Pancreas (tissue), 10 donors: ENCODE measurements at regions not wholly inside any gene's neighbourhood (a gene's known extent, or its start where the extent isn't known, plus 50 kb on each side); places are given as distances from the start of the nearest gene placed in this dataset.

Experiments
- ATAC-seq, 4 donors: fragments of 200-7000 bp; cut with Tn5 transposase; one replicate each; pipeline versions ENCODE4 v1.8.0 to v1.9.1; 2020; ENCODE audit warnings: mild to moderate bottlenecking in 4 of 4, moderate library complexity in 4 of 4
- DNase-seq, 6 donors: peaks; one replicate each; pipeline ENCODE4 v3.0.0-alpha.2; 2020
- FAIRE-seq: peaks from 2 replicates; lab custom pipeline; 2012; peaks lifted over from hg19 to GRCh38; lab: Jason Lieb, UNC
- H3K27ac ChIP-seq, 4 donors: fragments of 200-600 bp; sonication (generic); 1 replicate in 3 of 4; 2 replicates in 1 of 4; pipeline versions ENCODE4 v1.5.0 to v1.8.0; 2020
- H3K27me3 ChIP-seq, 4 donors: fragments of 200-600 bp; one replicate each; pipeline ENCODE4 v1.8.0; 2021
- H3K36me3 ChIP-seq, 3 donors: fragments of 200-600 bp; sonication (generic) in 1 of 3; one replicate each; pipeline versions ENCODE4 v1.5.0 to v1.8.0; 2020 to 2021
- H3K4me1 ChIP-seq, 3 donors: fragments of 200-600 bp; one replicate each; pipeline ENCODE4 v1.8.0; 2021
- H3K4me3 ChIP-seq, 4 donors: fragments of 200-600 bp; sonication (generic) in 2 of 4; one replicate each; pipeline versions ENCODE4 v1.5.0 to v1.8.0; 2020 to 2021
- H3K9me3 ChIP-seq, 4 donors: fragments of 200-600 bp; one replicate each; pipeline ENCODE4 v1.8.0; 2021
- whole genome bisulfite sequencing, 2 donors: extraction: QIAGEN DNeasy Blood & Tissue Kit; methylation state at CpG; one replicate each; pipeline ENCODE4 v1.1.7; 2013; 5-methylcytosine and 5-hydroxymethylcytosine counted together
- intact Hi-C, 3 donors: fragments of 100-400 bp; cut with DNase I; formaldehyde crosslinking; loops; one replicate each; pipeline versions ENCODE4 v1.11.1 to v1.14.2; 2022
- TF ChIP-seq, protein P1 (sequence below), 4 donors: fragments of 200-600 bp; sonication (generic) in 3 of 4; IDR thresholded peaks; one replicate each; pipeline versions ENCODE4 v1.5.0 to v1.8.0; 2021; ENCODE audit warnings: antibody characterized with exemption in 4 of 4
- donor health status: healthy with polysubstance abuse.
- donor health status: DM: no; HTN: no; CAD: no; lungs with moderate emphysema.
- donor health status: DM: no; HTN: no; CAD: no.
- donor health status: control.
- donor health status: control.
- donor health status: Bipolar disorder and iron deficiency.
- donor health status: DM: yes; HTN: yes; CAD: no.
- donor health status: DM: no; HTN: no; CAD: no.
- donor health status: DM: no; HTN: no; CAD: no.
- donor health status: DM: yes; HTN: yes; CAD: no.

GRCh38 chr7:41385996-41386395, 316.9 kb downstream of the INHBA start:
- FAIRE-seq (no peak), ATAC-seq (no peak), DNase-seq (no peak)
- 26 to 32% methylated on average over 1 of the region's 1 CpG for WGBS, 2 donors
- Histone ChIP-seq H3K4me1 (no peaks in the 10 kb centered on the region), H3K9me3 (no peaks in the 10 kb centered on the region), H3K27ac (no peak overlapping the region), H3K27me3 (no peaks in the 10 kb centered on the region), H3K36me3 (no peaks in the 10 kb centered on the region), H3K4me3 (no peak overlapping the region)
- intact Hi-C loops = no loop called here
- TF ChIP-seq, protein P1, sequence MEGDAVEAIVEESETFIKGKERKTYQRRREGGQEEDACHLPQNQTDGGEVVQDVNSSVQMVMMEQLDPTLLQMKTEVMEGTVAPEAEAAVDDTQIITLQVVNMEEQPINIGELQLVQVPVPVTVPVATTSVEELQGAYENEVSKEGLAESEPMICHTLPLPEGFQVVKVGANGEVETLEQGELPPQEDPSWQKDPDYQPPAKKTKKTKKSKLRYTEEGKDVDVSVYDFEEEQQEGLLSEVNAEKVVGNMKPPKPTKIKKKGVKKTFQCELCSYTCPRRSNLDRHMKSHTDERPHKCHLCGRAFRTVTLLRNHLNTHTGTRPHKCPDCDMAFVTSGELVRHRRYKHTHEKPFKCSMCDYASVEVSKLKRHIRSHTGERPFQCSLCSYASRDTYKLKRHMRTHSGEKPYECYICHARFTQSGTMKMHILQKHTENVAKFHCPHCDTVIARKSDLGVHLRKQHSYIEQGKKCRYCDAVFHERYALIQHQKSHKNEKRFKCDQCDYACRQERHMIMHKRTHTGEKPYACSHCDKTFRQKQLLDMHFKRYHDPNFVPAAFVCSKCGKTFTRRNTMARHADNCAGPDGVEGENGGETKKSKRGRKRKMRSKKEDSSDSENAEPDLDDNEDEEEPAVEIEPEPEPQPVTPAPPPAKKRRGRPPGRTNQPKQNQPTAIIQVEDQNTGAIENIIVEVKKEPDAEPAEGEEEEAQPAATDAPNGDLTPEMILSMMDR (IDR thresholded peaks at IDR 0.05) = no peak

GRCh38 chr7:41384418-41384817, 318.5 kb downstream of the INHBA start:
- ATAC-seq (no peak), DNase-seq (no peak), FAIRE-seq (no peak)
- Histone ChIP-seq H3K9me3 (no peaks in the 10 kb centered on the region), H3K4me3 (no peak overlapping the region), H3K27me3 (no peaks in the 10 kb centered on the region), H3K4me1 (no peaks in the 10 kb centered on the region), H3K27ac (no peak overlapping the region), H3K36me3 (no peaks in the 10 kb centered on the region)
- TF ChIP-seq, protein P1 (IDR thresholded peaks at IDR 0.05) = no peak
- WGBS, 2 donors = 82 to 83% methylated on average over 12 of the region's 12 CpGs
- intact Hi-C loops = no loop called here

GRCh38 chr7:41383596-41383995, 319.3 kb downstream of the INHBA start:
- DNase-seq (no peak), ATAC-seq (no peak), FAIRE-seq (no peak)
- Histone ChIP-seq H3K4me3 (no peak overlapping the region), H3K27me3 (no peaks in the 10 kb centered on the region), H3K36me3 (no peaks in the 10 kb centered on the region), H3K9me3 (no peaks in the 10 kb centered on the region), H3K27ac (no peak overlapping the region), H3K4me1 (no peaks in the 10 kb centered on the region)
- WGBS, 2 donors = 51 to 60% methylated on average over 3 of the region's 3 CpGs
- TF ChIP-seq, protein P1 (IDR thresholded peaks at IDR 0.05) = no peak
- intact Hi-C loops = no loop called here

GRCh38 chr7:41378156-41378555, 324.7 kb downstream of the INHBA start:
- DNase-seq (no peak), FAIRE-seq (no peak)
- H3K4me3 ChIP-seq = no peak overlapping the region

GRCh38 chr7:41375582-41375981, 327.3 kb downstream of the INHBA start:
- WGBS, 2 donors = 57 to 77% methylated on average over 1 of the region's 1 CpG
- ATAC-seq (no peak), DNase-seq (no peak), FAIRE-seq (no peak)
- Histone ChIP-seq H3K9me3 (no peaks in the 10 kb centered on the region), H3K4me1 (no peaks in the 10 kb centered on the region), H3K27me3 (no peaks in the 10 kb centered on the region), H3K27ac (no peak overlapping the region), H3K4me3 (no peak overlapping the region), H3K36me3 (no peaks in the 10 kb centered on the region)
- TF ChIP-seq, protein P1 (IDR thresholded peaks at IDR 0.05) = no peak
- intact Hi-C loops = no loop called here

More at GRCh38 chr7:41378156-41378555, 324.7 kb downstream of the INHBA start:
- Histone ChIP-seq H3K4me1 (no peaks in the 10 kb centered on the region), H3K36me3 (no peaks in the 10 kb centered on the region), H3K27ac (no peak overlapping the region), H3K9me3 (no peaks in the 10 kb centered on the region), H3K27me3 (no peaks in the 10 kb centered on the region)
- ATAC-seq = no peak
- 36 to 64% methylated on average over 2 of the region's 2 CpGs for WGBS, 2 donors
- TF ChIP-seq, protein P1 (IDR thresholded peaks at IDR 0.05) = no peak
- intact Hi-C loops = no loop called here
